Spleen (tissue), 7 donors: ENCODE measurements at regions not wholly inside any gene's neighbourhood (a gene's known extent, or its start where the extent isn't known, plus 50 kb on each side); places are given as distances from the start of the nearest gene placed in this dataset.

Source experiments
- CTCF ChIP-seq, 11 experiments: fragments of 200-600 bp in 7 of 11; fragments of 450-650 bp in 4 of 11; sonication (generic) in 4 of 11; IDR thresholded peaks in 8 of 11; conservative IDR thresholded peaks in 3 of 11; 1 replicate in 7 of 11; 2 replicates in 4 of 11; pipeline versions ENCODE4 v1.4.0 to v1.8.0; 2016 to 2021; ENCODE audit warnings: antibody characterized with exemption in 11 of 11, inconsistent platforms in 4 of 11, mild to moderate bottlenecking in 1 of 11
- POLR2A ChIP-seq, 3 donors: fragments of 450-650 bp; IDR thresholded peaks; one replicate each; pipeline ENCODE4 v1.5.1; 2017; ENCODE audit warnings: antibody characterized with exemption in 3 of 3, mild to moderate bottlenecking in 1 of 3
- POLR2AphosphoS5 ChIP-seq, 3 donors: sonication (generic); formaldehyde crosslinking; IDR thresholded peaks; one replicate each; pipeline ENCODE4 v1.5.1; 2017; ENCODE audit warnings: antibody characterized with exemption in 3 of 3
- donor health status: DM: no; HTN: no; CAD: no; lungs with moderate emphysema.
- donor health status: DM: no; HTN: no; CAD: no.
- donor health status: DM: no; HTN: no; CAD: no.

GRCh38 chr4:136458326-136458725, 1074.0 kb downstream of the PCDH18 start:
- TF ChIP-seq CTCF (IDR thresholded peaks at IDR 0.05 in 8 of 11, conservative IDR thresholded peaks at IDR 0.05 in 3 of 11) (no peak), POLR2AphosphoS5 (IDR thresholded peaks at IDR 0.05) (no peak), POLR2A (IDR thresholded peaks at IDR 0.05) (no peak)
